ENCODE measurements at regions not wholly inside any gene's neighbourhood (a gene's known extent, or its start where the extent isn't known, plus 50 kb on each side); places are given as distances from the start of the nearest gene placed in this dataset.

DNA sequence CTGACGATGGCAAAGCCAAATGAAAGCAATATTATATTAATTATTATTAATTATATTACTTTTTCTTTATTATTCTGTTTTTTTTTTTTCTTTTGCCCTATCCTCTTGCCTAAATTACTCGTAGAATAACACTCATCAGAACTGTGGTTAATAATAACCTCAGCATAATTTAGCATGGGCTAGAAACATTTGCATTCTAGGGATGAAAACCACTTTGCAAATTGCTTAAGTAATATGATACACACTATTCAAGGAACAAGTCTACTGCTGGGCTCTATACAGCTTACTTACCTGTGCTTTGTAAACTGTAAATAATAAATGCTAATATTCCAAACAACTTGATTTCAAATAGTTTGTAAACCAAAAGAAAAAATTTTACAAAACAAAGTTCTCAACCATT is 375.8 kb downstream of the HGF start:
- TF ChIP-seq CTCF (IDR thresholded peaks at IDR 0.05; ENCODE audit: low read depth, low read length, missing input control) (no peak), JUND (IDR thresholded peaks at IDR 0.05) (no peak), ATF3 (IDR thresholded peaks at IDR 0.05) (no peak), REST (IDR thresholded peaks at IDR 0.05) (no peak), RXRA (IDR thresholded peaks at IDR 0.05) (no peak), FOXA1 (IDR thresholded peaks at IDR 0.05) (no peak), YY1 (IDR thresholded peaks at IDR 0.05) (no peak), GABPA (IDR thresholded peaks at IDR 0.05 in 1 of 2, conservative IDR thresholded peaks at IDR 0.05 in 1 of 2) (no peak), ZBTB33 (IDR thresholded peaks at IDR 0.05) (no peak), TAF1 (conservative IDR thresholded peaks at IDR 0.05) (no peak), NR2F2 (IDR thresholded peaks at IDR 0.05) (no peak), HNF4A (conservative IDR thresholded peaks at IDR 0.05) (no peak), RAD21 (IDR thresholded peaks at IDR 0.05) (no peak)
- TF ChIP-seq, protein P1, sequence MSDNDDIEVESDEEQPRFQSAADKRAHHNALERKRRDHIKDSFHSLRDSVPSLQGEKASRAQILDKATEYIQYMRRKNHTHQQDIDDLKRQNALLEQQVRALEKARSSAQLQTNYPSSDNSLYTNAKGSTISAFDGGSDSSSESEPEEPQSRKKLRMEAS (IDR thresholded peaks at IDR 0.05): no peak
